Subcutaneous abdominal adipose tissue (tissue), 5 donors: ENCODE measurements at regions not wholly inside any gene's neighbourhood (a gene's known extent, or its start where the extent isn't known, plus 50 kb on each side); places are given as distances from the start of the nearest gene placed in this dataset.

Source experiments
- H3K27ac ChIP-seq: one replicate; pipeline ENCODE4 v1.7.0; 2013; ENCODE audit warnings: low read depth, mild to moderate bottlenecking, inconsistent platforms, low read length, moderate library complexity
- H3K27me3 ChIP-seq, 5 donors: one replicate each; pipeline ENCODE4 v1.7.0; 2013; ENCODE audit warnings: low read length in 5 of 5, inconsistent platforms in 1 of 5; ENCODE audit not compliant: control insufficient read depth in 5 of 5, insufficient read depth in 4 of 5
- H3K36me3 ChIP-seq, 5 donors: one replicate each; pipeline ENCODE4 v1.7.0; 2013; ENCODE audit warnings: low read length in 5 of 5; ENCODE audit not compliant: control insufficient read depth in 5 of 5, insufficient read depth in 5 of 5
- H3K4me1 ChIP-seq, 5 donors: one replicate each; pipeline ENCODE4 v1.7.0; 2013; ENCODE audit warnings: low read length in 5 of 5, mild to moderate bottlenecking in 3 of 5, moderate library complexity in 1 of 5; ENCODE audit not compliant: control insufficient read depth in 5 of 5, insufficient read depth in 5 of 5
- H3K4me3 ChIP-seq, 5 donors: one replicate each; pipeline ENCODE4 v1.7.0; 2013; ENCODE audit warnings: low read length in 5 of 5, low read depth in 1 of 5
- H3K9ac ChIP-seq, 5 donors: one replicate each; pipeline ENCODE4 v1.7.0; 2013; ENCODE audit warnings: low read length in 5 of 5, mild to moderate bottlenecking in 4 of 5, moderate library complexity in 3 of 5
- H3K9me3 ChIP-seq, 5 donors: one replicate each; pipeline ENCODE4 v1.7.0; 2013; ENCODE audit warnings: low read length in 5 of 5; ENCODE audit not compliant: control insufficient read depth in 5 of 5
- donor health status: healthy.
- donor health status: healthy.
- donor health status: healthy.
- donor health status: healthy.
- donor health status: healthy.

- H3K9me3 ChIP-seq, result peaks cover 0 to 4% (median 0%) of the 10 kb centered on the region in 5 donors
- H3K36me3 ChIP-seq, result no peaks in the 10 kb centered on the region
- no peaks in the 10 kb centered on the region for H3K27me3 ChIP-seq
- no peaks in the 10 kb centered on the region for H3K4me1 ChIP-seq
- no peak overlapping the region for H3K4me3 ChIP-seq
- no peak overlapping the region for H3K27ac ChIP-seq
- H3K9ac ChIP-seq, result no peak overlapping the region
These were observed 603.9 kb upstream of the C9orf72 start for GRCh38 chr9:28177142-28177541.

DNA sequence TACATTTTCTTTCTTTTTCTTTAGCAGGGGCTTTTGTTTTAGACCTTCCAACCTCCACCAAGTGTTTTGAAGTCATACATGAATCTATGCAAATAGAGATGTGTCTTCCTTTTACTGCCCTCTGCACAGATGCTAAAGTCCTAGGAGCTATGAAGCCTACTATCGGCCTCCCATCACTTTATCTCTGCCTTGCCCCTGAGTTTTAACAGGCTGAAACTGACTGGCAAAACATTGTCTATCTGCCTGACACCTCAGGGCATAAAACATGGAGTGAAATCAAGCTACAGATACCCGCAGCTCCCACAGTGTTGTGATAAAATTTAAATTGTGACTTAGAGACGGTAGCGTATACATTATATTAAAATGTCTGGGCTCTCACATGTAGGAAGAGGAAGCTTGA lies 604.6 kb upstream of the C9orf72 start:
- Histone ChIP-seq H3K4me1 (no peaks in the 10 kb centered on the region), H3K27ac (no peak overlapping the region), H3K9ac (no peak overlapping the region), H3K27me3 (no peaks in the 10 kb centered on the region), H3K36me3 (no peaks in the 10 kb centered on the region), H3K9me3 (peaks cover 0 to 4% (median 0%) of the 10 kb centered on the region in 5 donors), H3K4me3 (no peak overlapping the region)

GRCh38 chr9:28179893-28180292 lies 606.6 kb upstream of the C9orf72 start:
- H3K27me3 ChIP-seq, result no peaks in the 10 kb centered on the region
- H3K9ac ChIP-seq, result no peak overlapping the region
- H3K36me3 ChIP-seq, result no peaks in the 10 kb centered on the region
- no peak overlapping the region for H3K4me3 ChIP-seq
- H3K4me1 ChIP-seq, result no peaks in the 10 kb centered on the region
- H3K27ac ChIP-seq, result no peak overlapping the region
- H3K9me3 ChIP-seq, result peaks cover 0 to 6% (median 0%) of the 10 kb centered on the region in 5 donors

- peaks cover 0 to 4% (median 3%) of the 10 kb centered on the region in 5 donors for H3K9me3 ChIP-seq
- H3K36me3 ChIP-seq, result no peaks in the 10 kb centered on the region
- H3K9ac ChIP-seq, result no peak overlapping the region
These were observed 617.7 kb upstream of the C9orf72 start for GRCh38 chr9:28190981-28191380.

DNA sequence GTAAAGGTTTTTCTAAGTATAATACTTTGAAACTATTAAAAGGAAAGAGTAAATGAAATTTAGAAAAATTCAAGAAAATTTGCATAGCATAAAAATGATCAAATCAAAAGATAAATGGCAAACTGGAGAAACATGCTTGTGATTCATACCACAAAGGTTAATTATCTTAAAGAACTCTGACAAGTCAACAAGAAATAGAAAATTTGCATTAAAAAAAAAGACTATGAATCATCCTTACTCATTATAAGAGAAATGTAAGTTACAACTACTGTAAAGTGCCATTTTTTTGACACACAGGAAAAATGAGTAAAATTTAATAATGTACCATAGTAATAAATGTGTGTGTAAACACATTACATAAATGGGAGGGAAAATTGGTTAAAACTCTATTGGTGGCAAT lies 624.4 kb upstream of the C9orf72 start:
- peaks cover 0 to 3% (median 0%) of the 10 kb centered on the region in 5 donors for H3K9me3 ChIP-seq
- H3K4me1 ChIP-seq, result no peaks in the 10 kb centered on the region
- no peaks in the 10 kb centered on the region for H3K36me3 ChIP-seq
- no peak overlapping the region for H3K27ac ChIP-seq
- H3K4me3 ChIP-seq, result no peak overlapping the region
- H3K27me3 ChIP-seq, result no peaks in the 10 kb centered on the region
- no peak overlapping the region for H3K9ac ChIP-seq

More at GRCh38 chr9:28190981-28191380, 617.7 kb upstream of the C9orf72 start:
- no peak overlapping the region for H3K27ac ChIP-seq
- H3K4me1 ChIP-seq, result no peaks in the 10 kb centered on the region
- no peak overlapping the region for H3K4me3 ChIP-seq
- H3K27me3 ChIP-seq, result no peaks in the 10 kb centered on the region

DNA sequence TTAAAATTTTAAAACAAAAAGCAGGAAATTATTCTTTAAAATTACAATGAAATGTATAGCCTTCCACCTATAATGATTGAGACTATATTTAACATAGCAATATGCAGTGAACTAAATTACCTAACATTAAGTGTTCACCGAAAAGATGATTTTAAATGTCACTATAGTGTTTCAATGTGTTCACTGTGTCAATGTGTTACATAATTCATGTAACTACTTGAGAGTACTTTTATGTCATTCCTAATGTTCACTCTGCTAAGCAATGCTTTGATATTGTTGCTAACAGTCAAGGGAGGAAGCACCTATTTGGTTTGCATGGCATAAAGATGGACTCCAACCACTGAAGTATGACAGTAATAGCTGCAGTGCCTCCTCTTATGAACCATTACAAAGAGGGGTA lies 629.8 kb upstream of the C9orf72 start:
- Histone ChIP-seq H3K4me3 (no peak overlapping the region), H3K9me3 (no peaks in the 10 kb centered on the region), H3K27ac (no peak overlapping the region), H3K27me3 (no peaks in the 10 kb centered on the region), H3K9ac (no peak overlapping the region), H3K4me1 (no peaks in the 10 kb centered on the region), H3K36me3 (no peaks in the 10 kb centered on the region)

- H3K27me3 ChIP-seq, result no peaks in the 10 kb centered on the region
- no peaks in the 10 kb centered on the region for H3K36me3 ChIP-seq
- H3K9me3 ChIP-seq, result no peaks in the 10 kb centered on the region
- no peak overlapping the region for H3K27ac ChIP-seq
- H3K4me1 ChIP-seq, result no peaks in the 10 kb centered on the region
- H3K9ac ChIP-seq, result no peak overlapping the region
- no peak overlapping the region for H3K4me3 ChIP-seq
These were observed 633.0 kb upstream of the C9orf72 start for GRCh38 chr9:28206280-28206679.

GRCh38 chr9:28207657-28208056 lies 634.4 kb upstream of the C9orf72 start:
- Histone ChIP-seq H3K9ac (no peak overlapping the region), H3K36me3 (no peaks in the 10 kb centered on the region), H3K4me3 (no peak overlapping the region), H3K27me3 (no peaks in the 10 kb centered on the region), H3K4me1 (no peaks in the 10 kb centered on the region), H3K27ac (no peak overlapping the region), H3K9me3 (no peaks in the 10 kb centered on the region)

DNA sequence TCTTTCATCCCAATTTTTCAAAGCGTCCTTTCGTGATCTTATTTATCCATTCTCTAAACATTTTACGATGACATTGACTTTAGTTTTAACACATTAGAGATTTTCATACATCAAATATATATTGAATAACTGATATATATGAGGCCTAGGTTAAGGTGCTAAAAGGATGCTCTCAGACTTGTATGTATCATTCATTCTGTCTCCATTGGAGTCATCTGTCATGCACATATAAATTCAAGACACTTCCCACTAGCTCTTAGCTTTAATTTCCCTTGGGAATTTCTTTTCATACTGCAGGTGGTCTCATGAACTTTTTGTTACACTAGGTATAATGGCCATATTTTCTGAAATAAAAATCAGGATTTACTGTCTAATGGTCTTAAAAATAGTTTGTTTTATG lies 635.8 kb upstream of the C9orf72 start:
- H3K9me3 ChIP-seq, result no peaks in the 10 kb centered on the region
- no peak overlapping the region for H3K4me3 ChIP-seq
- H3K36me3 ChIP-seq, result no peaks in the 10 kb centered on the region
- no peaks in the 10 kb centered on the region for H3K27me3 ChIP-seq
- no peaks in the 10 kb centered on the region for H3K4me1 ChIP-seq
- no peak overlapping the region for H3K9ac ChIP-seq
- no peak overlapping the region for H3K27ac ChIP-seq

DNA sequence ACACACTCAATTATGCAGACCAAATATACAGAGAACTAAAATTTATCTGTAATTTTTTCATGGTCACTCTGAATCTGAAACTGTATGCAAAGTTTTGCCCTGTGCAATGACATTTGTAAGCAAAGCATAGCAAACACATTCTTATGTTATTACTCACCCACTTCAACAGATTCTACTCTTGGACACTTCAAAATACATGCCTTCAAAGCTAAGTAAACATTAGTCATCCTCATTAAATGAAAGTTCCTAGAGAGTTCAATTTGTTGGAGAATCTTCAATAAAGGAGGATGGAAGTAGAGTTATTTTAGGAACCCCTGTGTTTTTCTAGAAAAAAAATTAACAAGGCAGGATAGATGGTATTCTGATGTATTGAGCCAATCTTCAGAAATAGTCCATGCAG lies 639.7 kb upstream of the C9orf72 start:
- Histone ChIP-seq H3K9ac (no peak overlapping the region), H3K36me3 (no peaks in the 10 kb centered on the region), H3K27ac (no peak overlapping the region), H3K4me3 (no peak overlapping the region), H3K27me3 (no peaks in the 10 kb centered on the region), H3K4me1 (no peaks in the 10 kb centered on the region), H3K9me3 (no peaks in the 10 kb centered on the region)
